PC-3 (cell line): ENCODE measurements at regions not wholly inside any gene's neighbourhood (a gene's known extent, or its start where the extent isn't known, plus 50 kb on each side); places are given as distances from the start of the nearest gene placed in this dataset.

Experiments used
- ATAC-seq: fragments of 200-7000 bp; cut with Tn5 transposase; 2 replicates; pipeline ENCODE4 v1.9.1; 2020; ENCODE audit warnings: mild to moderate bottlenecking, moderate library complexity
- BruUV-seq: library from RNA; stranded (reverse); fragments of 400-500 nt; replicated peaks from 2 replicates; lab custom pipeline; 2021; lab: Mats Ljungman, UMichigan
- CTCF ChIA-PET: fragments of 300-600 bp; sonication (Branson Sonifier 250); formaldehyde crosslinking; loops from one replicate; lab custom pipeline; 2022; ENCODE audit warnings: antibody characterized with exemption; lab: Charles Lee
- POLR2A ChIA-PET: fragments of 300-600 bp; sonication (Branson Sonifier 250); formaldehyde crosslinking; loops from one replicate; lab custom pipeline; 2022; ENCODE audit warnings: antibody characterized with exemption; ENCODE audit not compliant: unreplicated experiment; lab: Charles Lee
- DNase-seq: peaks from one replicate; pipeline ENCODE4 v3.0.0-alpha.2; 2015
- H2AFZ ChIP-seq: fragments of 300-600 bp; sonication (generic); 2 replicates; pipeline ENCODE4 v1.6.0; 2016; ENCODE audit warnings: antibody characterized with exemption, low read length
- H3F3A ChIP-seq: fragments of 300-600 bp; sonication (generic); one replicate; pipeline ENCODE4 v1.6.0; 2017; ENCODE audit warnings: antibody characterized with exemption, low read length, control low read depth, mild to moderate bottlenecking; ENCODE audit not compliant: unreplicated experiment
- H3K27ac ChIP-seq: fragments of 300-600 bp; sonication (generic); 2 replicates; pipeline ENCODE4 v1.5.1; 2016; ENCODE audit warnings: mild to moderate bottlenecking, low read length
- H3K27me3 ChIP-seq: fragments of 300-600 bp; sonication (generic); 2 replicates; pipeline ENCODE4 v1.6.1; 2016; ENCODE audit warnings: low read length, mixed read lengths
- H3K36me3 ChIP-seq: fragments of 300-600 bp; sonication (generic); 2 replicates; pipeline ENCODE4 v1.6.1; 2016; ENCODE audit warnings: low read depth, mixed run types, low read length, mixed read lengths
- H3K4me1 ChIP-seq: fragments of 300-600 bp; sonication (generic); 2 replicates; pipeline ENCODE4 v1.5.1; 2016; ENCODE audit warnings: low read length; ENCODE audit not compliant: insufficient read depth
- H3K4me2 ChIP-seq: fragments of 300-600 bp; sonication (generic); 2 replicates; pipeline ENCODE4 v1.6.0; 2016; ENCODE audit warnings: low read length
- H3K4me3 ChIP-seq: fragments of 300-600 bp; sonication (generic); 2 replicates; pipeline ENCODE4 v1.5.1; 2016; ENCODE audit warnings: mild to moderate bottlenecking, low read length, mixed read lengths
- H3K79me2 ChIP-seq: fragments of 300-600 bp; sonication (generic); 2 replicates; pipeline ENCODE4 v1.6.1; 2017; ENCODE audit warnings: low read length, mixed read lengths
- H3K9ac ChIP-seq: fragments of 300-600 bp; sonication (generic); 2 replicates; pipeline ENCODE4 v1.6.0; 2016; ENCODE audit warnings: mild to moderate bottlenecking, low read length
- H3K9me2 ChIP-seq: fragments of 300-600 bp; sonication (generic); replicated peaks from 2 replicates; pipeline ENCODE4 v1.6.1; 2016; ENCODE audit warnings: mixed run types, low read length, mixed read lengths
- H3K9me3 ChIP-seq: fragments of 300-600 bp; sonication (generic); 2 replicates; pipeline ENCODE4 v1.6.1; 2016; ENCODE audit warnings: low read length, mixed read lengths
- H4K20me1 ChIP-seq: fragments of 300-600 bp; sonication (generic); 2 replicates; pipeline ENCODE4 v1.6.1; 2016; ENCODE audit warnings: low read length, mixed read lengths
- EZH2 ChIP-seq: fragments of 300-600 bp; sonication (generic); IDR thresholded peaks from one replicate; pipeline ENCODE4 v1.6.1; 2017; ENCODE audit warnings: antibody characterized with exemption, mild to moderate bottlenecking, low read length; ENCODE audit not compliant: unreplicated experiment
- EZH2phosphoT487 ChIP-seq: fragments of 300-600 bp; sonication (generic); IDR thresholded peaks from 2 replicates; pipeline ENCODE4 v1.6.1; 2018; ENCODE audit warnings: mild to moderate bottlenecking, antibody characterized with exemption, low read length, borderline replicate concordance
- intact Hi-C: fragments of 100-400 bp; cut with micrococcal nuclease; formaldehyde crosslinking; loops from 2 replicates; pipeline ENCODE4 v1.9.0; 2023
- TF ChIP-seq, protein P1 (sequence below): fragments of 300-600 bp; sonication (generic); conservative IDR thresholded peaks from 2 replicates; pipeline ENCODE4 v1.5.1; 2017; ENCODE audit warnings: antibody characterized with exemption, low read depth, mild to moderate bottlenecking, low read length

DNA sequence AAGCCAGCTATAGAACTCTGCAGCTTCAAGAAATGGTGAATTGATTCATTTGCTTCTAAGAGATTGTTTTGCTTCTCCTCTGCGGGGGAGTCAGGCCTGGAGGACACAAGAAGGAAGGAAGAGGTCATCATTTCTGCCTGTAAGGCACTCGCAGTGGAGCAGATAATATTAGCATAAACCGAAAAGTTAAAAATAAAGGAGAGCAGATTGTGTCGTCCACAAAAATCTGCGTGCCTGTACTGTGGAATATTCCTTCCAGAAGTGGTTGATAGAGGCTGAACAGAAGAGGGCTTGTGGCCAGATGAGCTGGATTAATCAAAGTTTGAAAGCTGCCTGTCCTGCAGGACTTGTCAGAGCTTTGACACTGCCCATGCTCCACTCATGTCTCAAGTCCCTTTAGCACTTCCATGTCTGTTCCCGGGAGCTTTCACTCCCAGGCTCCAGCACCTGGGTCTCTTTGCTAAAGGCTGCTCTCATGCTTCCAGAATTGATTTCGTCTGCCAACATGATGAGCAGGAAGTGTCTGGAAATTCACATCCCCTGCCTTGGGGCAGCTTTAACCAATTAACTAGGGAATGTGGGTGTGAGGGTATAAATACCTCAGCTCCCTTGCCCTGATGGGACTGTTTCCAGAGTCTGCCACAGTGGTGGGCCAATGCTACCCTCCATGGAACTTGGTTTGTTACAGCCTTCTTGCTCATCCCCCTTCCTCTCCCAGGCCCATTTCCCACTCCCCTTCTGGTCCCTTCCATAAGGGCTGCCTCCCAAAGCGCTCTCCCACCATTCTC lies 65.1 kb upstream of the STX16 start:
- Histone ChIP-seq H3K27me3 (no peaks in the 10 kb centered on the region), H3K4me3 (no peak overlapping the region), H3K4me2 (no peak overlapping the region), H3K4me1 (no peaks in the 10 kb centered on the region), H3K9ac (no peak overlapping the region), H3K27ac (no peak overlapping the region), H3K36me3 (no peaks in the 10 kb centered on the region), H2AFZ (no peak overlapping the region), H3K9me2 (no peaks in the 10 kb centered on the region), H3K79me2 (no peaks in the 10 kb centered on the region), H3K9me3 (no peaks in the 10 kb centered on the region; the same call in 1 of the 2 replicates), H3F3A (no peaks in the 10 kb centered on the region), H4K20me1 (no peaks in the 10 kb centered on the region)
- intact Hi-C loops: no loop called here
- CTCF ChIA-PET: no interaction called here
- no peak for DNase-seq
- POLR2A ChIA-PET: no interaction called here
- TF ChIP-seq, protein P1, sequence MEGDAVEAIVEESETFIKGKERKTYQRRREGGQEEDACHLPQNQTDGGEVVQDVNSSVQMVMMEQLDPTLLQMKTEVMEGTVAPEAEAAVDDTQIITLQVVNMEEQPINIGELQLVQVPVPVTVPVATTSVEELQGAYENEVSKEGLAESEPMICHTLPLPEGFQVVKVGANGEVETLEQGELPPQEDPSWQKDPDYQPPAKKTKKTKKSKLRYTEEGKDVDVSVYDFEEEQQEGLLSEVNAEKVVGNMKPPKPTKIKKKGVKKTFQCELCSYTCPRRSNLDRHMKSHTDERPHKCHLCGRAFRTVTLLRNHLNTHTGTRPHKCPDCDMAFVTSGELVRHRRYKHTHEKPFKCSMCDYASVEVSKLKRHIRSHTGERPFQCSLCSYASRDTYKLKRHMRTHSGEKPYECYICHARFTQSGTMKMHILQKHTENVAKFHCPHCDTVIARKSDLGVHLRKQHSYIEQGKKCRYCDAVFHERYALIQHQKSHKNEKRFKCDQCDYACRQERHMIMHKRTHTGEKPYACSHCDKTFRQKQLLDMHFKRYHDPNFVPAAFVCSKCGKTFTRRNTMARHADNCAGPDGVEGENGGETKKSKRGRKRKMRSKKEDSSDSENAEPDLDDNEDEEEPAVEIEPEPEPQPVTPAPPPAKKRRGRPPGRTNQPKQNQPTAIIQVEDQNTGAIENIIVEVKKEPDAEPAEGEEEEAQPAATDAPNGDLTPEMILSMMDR: no peak
- TF ChIP-seq EZH2: no peak
- no peak for TF ChIP-seq EZH2phosphoT487
- BruUV-seq: no TSS peak
- no peak for ATAC-seq

DNA sequence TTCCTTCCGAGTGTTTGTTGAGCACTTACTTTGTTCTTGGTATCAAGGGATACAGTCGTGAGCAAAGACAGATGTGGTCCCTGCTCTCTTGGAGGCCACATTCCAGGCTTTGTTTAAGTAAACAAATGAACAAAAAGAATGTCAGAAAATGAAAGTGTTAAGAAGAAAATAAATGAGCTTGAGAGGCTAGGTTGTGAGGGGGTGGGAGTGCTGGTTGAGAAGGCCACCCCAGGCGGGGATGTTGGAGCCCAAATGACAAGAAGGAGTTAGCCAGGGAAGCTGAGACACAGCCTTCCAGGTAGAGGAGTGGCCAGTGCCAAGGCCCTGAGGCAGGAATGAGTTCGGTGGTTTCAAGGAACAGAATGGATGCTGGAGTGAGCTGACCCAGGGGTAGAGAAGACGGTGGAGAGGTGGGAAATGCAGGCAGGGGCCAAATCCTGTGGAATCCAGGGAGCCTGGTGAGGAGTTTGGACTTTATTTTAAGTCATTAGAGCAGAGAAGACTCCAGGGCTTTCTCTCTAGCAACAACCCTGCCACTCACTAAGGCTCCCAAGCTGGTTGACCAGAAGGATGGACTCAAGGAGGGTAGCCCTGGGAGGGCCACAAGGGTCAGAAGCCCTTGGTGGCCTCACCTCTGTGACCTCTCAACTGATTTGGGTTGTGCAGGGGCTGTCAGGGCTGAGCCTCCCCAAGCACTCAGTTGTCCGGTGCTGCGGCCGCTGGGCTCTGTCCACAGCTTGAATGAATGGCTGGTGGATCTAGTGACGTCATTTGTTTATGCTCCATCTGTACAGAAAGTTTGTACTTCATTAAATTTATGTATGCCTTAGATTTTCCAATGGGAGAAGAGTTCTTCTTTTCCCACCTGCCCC lies 66.0 kb upstream of the STX16 start:
- H3K4me1 ChIP-seq: no peaks in the 10 kb centered on the region
- no peak overlapping the region for H3K4me2 ChIP-seq
- H3K27ac ChIP-seq: no peak overlapping the region
- BruUV-seq: no TSS peak
- no peaks in the 10 kb centered on the region for H4K20me1 ChIP-seq
- H2AFZ ChIP-seq: no peak overlapping the region
- H3K27me3 ChIP-seq: no peaks in the 10 kb centered on the region
- no peaks in the 10 kb centered on the region; the same call in 1 of the 2 replicates for H3K9me3 ChIP-seq
- H3F3A ChIP-seq: no peaks in the 10 kb centered on the region
- no peaks in the 10 kb centered on the region for H3K36me3 ChIP-seq
- H3K9ac ChIP-seq: no peak overlapping the region
- TF ChIP-seq EZH2phosphoT487: no peak
- intact Hi-C loops: no loop called here
- DNase-seq (no peak), ATAC-seq (no peak)
- H3K79me2 ChIP-seq: no peaks in the 10 kb centered on the region
- ChIA-PET POLR2A (no interaction called here), CTCF (interaction anchor here (0.6 kb wide), 1 partner anchor 63 kb away, joined by 6 read pairs; no protein-coding TSS in a partner anchor)
- no peaks in the 10 kb centered on the region for H3K9me2 ChIP-seq
- H3K4me3 ChIP-seq: no peak overlapping the region

DNA sequence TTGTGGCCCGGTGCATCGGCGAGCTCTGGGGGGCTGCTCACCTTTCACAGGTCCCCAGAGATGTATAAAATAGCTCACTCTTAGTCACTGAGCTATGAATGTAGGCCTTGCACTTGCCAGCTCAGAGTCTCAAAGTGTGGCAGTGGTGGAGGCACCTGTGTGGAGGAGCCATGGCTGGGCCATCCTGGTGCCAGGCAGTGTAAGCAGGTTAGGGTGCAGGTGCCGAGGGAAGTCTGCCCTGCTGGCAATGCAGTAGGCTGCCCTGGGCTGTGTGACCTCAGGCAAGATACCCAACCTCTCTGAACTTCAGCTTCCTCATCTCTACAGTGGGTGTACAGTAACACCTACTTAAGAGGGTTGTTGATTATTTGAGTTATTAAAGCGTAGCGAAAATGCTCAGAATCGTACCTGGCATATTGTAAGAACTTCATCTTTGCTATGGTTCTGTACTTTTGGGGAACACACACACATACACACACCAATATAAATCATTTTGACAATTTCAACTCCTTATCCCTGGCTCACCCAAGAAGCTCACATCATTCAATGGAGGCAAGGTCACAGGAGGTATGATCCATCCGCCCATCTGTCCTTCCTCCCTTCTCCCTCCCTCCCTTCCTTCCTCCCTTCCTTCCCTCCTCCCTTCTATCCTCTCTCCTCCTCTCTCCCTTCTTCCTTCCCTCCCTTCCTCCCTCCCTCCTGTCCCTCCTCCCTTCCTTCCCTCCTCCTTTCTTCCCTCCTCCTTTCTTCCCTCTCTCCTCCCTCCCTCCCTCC lies 66.8 kb upstream of the STX16 start:
- Histone ChIP-seq H3K4me1 (no peaks in the 10 kb centered on the region), H3K9me3 (no peaks in the 10 kb centered on the region; the same call in 1 of the 2 replicates), H2AFZ (no peak overlapping the region), H4K20me1 (no peaks in the 10 kb centered on the region), H3K27me3 (no peaks in the 10 kb centered on the region), H3K79me2 (no peaks in the 10 kb centered on the region), H3K27ac (no peak overlapping the region), H3K9me2 (no peaks in the 10 kb centered on the region), H3K36me3 (no peaks in the 10 kb centered on the region), H3K9ac (no peak overlapping the region), H3F3A (no peaks in the 10 kb centered on the region), H3K4me2 (no peak overlapping the region), H3K4me3 (no peak overlapping the region)
- TF ChIP-seq EZH2 (no peak), EZH2phosphoT487 (no peak)
- TF ChIP-seq, protein P1: no peak
- CTCF ChIA-PET: interaction anchor here (0.6 kb wide), 1 partner anchor 64 kb away, joined by 6 read pairs; no protein-coding TSS in a partner anchor
- POLR2A ChIA-PET: no interaction called here
- DNase-seq (no peak), ATAC-seq (no peak)
- intact Hi-C loops: no loop called here
- BruUV-seq: no TSS peak
